ENCODE measurements at regions not wholly inside any gene's neighbourhood (a gene's known extent, or its start where the extent isn't known, plus 50 kb on each side); places are given as distances from the start of the nearest gene placed in this dataset.

GRCh38 chr3:152771120-152771519, 63.8 kb upstream of the P2RY1 start:
- TF ChIP-seq ZC3H11A (IDR thresholded peaks at IDR 0.05) (no peak), ELK1 (IDR thresholded peaks at IDR 0.05; ENCODE audit: low read depth, low read length) (no peak), GATA3 (IDR thresholded peaks at IDR 0.05; ENCODE audit: borderline replicate concordance) (no peak), TP53 (CRISPR knock-in tag; IDR thresholded peaks at IDR 0.05) (no peak), MAX (IDR thresholded peaks at IDR 0.05) (no peak), BHLHE40 (IDR thresholded peaks at IDR 0.05; ENCODE audit: low read depth, low read length) (no peak), EHF (CRISPR knock-in tag; IDR thresholded peaks at IDR 0.05) (no peak), SMC3 (IDR thresholded peaks at IDR 0.05) (no peak), RFX5 (IDR thresholded peaks at IDR 0.05) (no peak)
- ChIA-PET POLR2A (no interaction called here), CTCF (no interaction called here)
- FAIRE-seq (no peak), ATAC-seq (no peak), DNase-seq (ENCODE audit: low read depth in 1 of 2, low spot score in 1 of 2) (no peak)
- no peaks in the 10 kb centered on the region for H3K9me3 ChIP-seq
- H3K4me2 ChIP-seq = no peak overlapping the region
- WGBS (ENCODE audit: missing lambda C conversion rate) = 77% methylated on average over 1 of the region's 1 CpG
- H3K4me1 ChIP-seq = no peaks in the 10 kb centered on the region
- no peak overlapping the region for H3K4me3 ChIP-seq
- H3K27ac ChIP-seq = no peak overlapping the region

- Histone ChIP-seq H3K27ac (no peak overlapping the region), H3K9me3 (no peaks in the 10 kb centered on the region), H3K4me3 (no peak overlapping the region), H3K4me2 (no peak overlapping the region), H3K4me1 (no peaks in the 10 kb centered on the region)
- ChIA-PET CTCF (no interaction called here), POLR2A (no interaction called here)
- ATAC-seq (no peak), FAIRE-seq (no peak), DNase-seq (ENCODE audit: low read depth in 1 of 2, low spot score in 1 of 2) (no peak)
- no peak for TF ChIP-seq MAX (IDR thresholded peaks at IDR 0.05)
- no peak for TF ChIP-seq ZFP36 (IDR thresholded peaks at IDR 0.05; ENCODE audit: borderline replicate concordance, partially characterized antibody)
- no peak for TF ChIP-seq MAFK (IDR thresholded peaks at IDR 0.05; ENCODE audit: partially characterized antibody)
- no peak for TF ChIP-seq E2F6 (IDR thresholded peaks at IDR 0.05; ENCODE audit: borderline replicate concordance, low read depth)
- no peak for TF ChIP-seq BCL3 (IDR thresholded peaks at IDR 0.05)
- TF ChIP-seq CTCF (IDR thresholded peaks at IDR 0.05) = no peak
- TF ChIP-seq FOSB (CRISPR knock-in tag; IDR thresholded peaks at IDR 0.05) = no peak
- 27% methylated on average over 2 of the region's 2 CpGs for WGBS (ENCODE audit: missing lambda C conversion rate)
Measured at GRCh38 chr3:152772674-152773225, 62.2 kb upstream of the P2RY1 start.

GRCh38 chr3:152773633-152774032, 61.3 kb upstream of the P2RY1 start:
- no peak for ATAC-seq
- no peaks in the 10 kb centered on the region for H3K9me3 ChIP-seq

More at GRCh38 chr3:152773633-152774032, 61.3 kb upstream of the P2RY1 start:
- DNase-seq (ENCODE audit: low read depth in 1 of 2, low spot score in 1 of 2) (no peak), FAIRE-seq (no peak)
- ChIA-PET CTCF (no interaction called here), POLR2A (no interaction called here)
- H3K4me1 ChIP-seq = no peaks in the 10 kb centered on the region
- H3K27ac ChIP-seq = no peak overlapping the region
- TF ChIP-seq POLR2A (IDR thresholded peaks at IDR 0.05; ENCODE audit: low read length) (no peak), GATA3 (IDR thresholded peaks at IDR 0.05; ENCODE audit: borderline replicate concordance) (no peak), ZNF302 (CRISPR knock-in tag; IDR thresholded peaks at IDR 0.05) (no peak), RNF2 (IDR thresholded peaks at IDR 0.05; ENCODE audit: borderline replicate concordance, low read depth) (no peak), PBX3 (IDR thresholded peaks at IDR 0.05) (no peak), TFCP2L1 (CRISPR knock-in tag; IDR thresholded peaks at IDR 0.05) (no peak), MAX (IDR thresholded peaks at IDR 0.05) (no peak), MYC (IDR thresholded peaks at IDR 0.05; ENCODE audit: borderline replicate concordance, low read length) (no peak), HEYL (CRISPR knock-in tag; IDR thresholded peaks at IDR 0.05) (no peak), CHD4 (IDR thresholded peaks at IDR 0.05; ENCODE audit: borderline replicate concordance) (no peak), NR3C1 (IDR thresholded peaks at IDR 0.05) (no peak), POLR2AphosphoS2 (conservative IDR thresholded peaks at IDR 0.05; ENCODE audit: low read length) (no peak), JUNB (IDR thresholded peaks at IDR 0.05) (no peak), CBX2 (IDR thresholded peaks at IDR 0.05; ENCODE audit: borderline replicate concordance, low read depth) (no peak), TP53 (CRISPR knock-in tag; IDR thresholded peaks at IDR 0.05) (no peak), BCL3 (IDR thresholded peaks at IDR 0.05) (no peak), HOXA7 (CRISPR knock-in tag; IDR thresholded peaks at IDR 0.05) (no peak)
- H3K4me3 ChIP-seq = no peak overlapping the region
- H3K4me2 ChIP-seq = no peak overlapping the region

Measured in A549 (cell line).